ENCODE measurements at regions not wholly inside any gene's neighbourhood (a gene's known extent, or its start where the extent isn't known, plus 50 kb on each side); places are given as distances from the start of the nearest gene placed in this dataset.

- TF ChIP-seq PATZ1 (CRISPR knock-in tag; IDR thresholded peaks at IDR 0.05; ENCODE audit: borderline replicate concordance) (no peak), CSRNP3 (CRISPR knock-in tag; IDR thresholded peaks at IDR 0.05) (no peak), ARNTL (CRISPR knock-in tag; IDR thresholded peaks at IDR 0.05; ENCODE audit: borderline replicate concordance, low read depth) (no peak), ZFP30 (CRISPR knock-in tag; IDR thresholded peaks at IDR 0.05) (no peak), CREB5 (CRISPR knock-in tag; IDR thresholded peaks at IDR 0.05; ENCODE audit: low read depth) (no peak), TSHZ2 (CRISPR knock-in tag; IDR thresholded peaks at IDR 0.05) (no peak), SNAI2 (CRISPR knock-in tag; IDR thresholded peaks at IDR 0.05) (no peak), ZC3H10 (CRISPR knock-in tag; IDR thresholded peaks at IDR 0.05) (no peak)
Observed at GRCh38 chr18:7298149-7298548, 67.3 kb downstream of the LRRC30 start.

All from SK-N-SH treated with all-trans-retinoic acid at 6 μM for 48 hours (cell line).